MM.1S (cell line): ENCODE measurements at regions not wholly inside any gene's neighbourhood (a gene's known extent, or its start where the extent isn't known, plus 50 kb on each side); places are given as distances from the start of the nearest gene placed in this dataset.

Experiments used
- DNase-seq: peaks from one replicate; pipeline ENCODE4 v3.0.0-alpha.2; 2015
- H2AFZ ChIP-seq: fragments of 300-600 bp; sonication (generic); 2 replicates; pipeline ENCODE4 v1.6.0; 2016; ENCODE audit warnings: antibody characterized with exemption, low read length
- H3F3A ChIP-seq: fragments of 300-600 bp; sonication (generic); 2 replicates; pipeline ENCODE4 v1.6.1; 2016; ENCODE audit warnings: mild to moderate bottlenecking, antibody characterized with exemption, low read length, moderate library complexity, mixed read lengths; ENCODE audit not compliant: insufficient read depth
- H3K27ac ChIP-seq: fragments of 300-600 bp; sonication (generic); 2 replicates; pipeline ENCODE4 v1.5.1; 2016; ENCODE audit warnings: mild to moderate bottlenecking, low read length
- H3K27me3 ChIP-seq: fragments of 300-600 bp; sonication (generic); replicated peaks from 2 replicates; pipeline ENCODE4 v1.6.0; 2016; ENCODE audit warnings: low read length; ENCODE audit not compliant: insufficient read depth
- H3K36me3 ChIP-seq: fragments of 300-600 bp; sonication (generic); replicated peaks from 2 replicates; pipeline ENCODE4 v1.6.1; 2016; ENCODE audit warnings: mild to moderate bottlenecking, low read length, mixed read lengths; ENCODE audit not compliant: insufficient read depth
- H3K4me1 ChIP-seq: fragments of 300-600 bp; sonication (generic); 2 replicates; pipeline ENCODE4 v1.6.1; 2016; ENCODE audit warnings: low read length, mixed read lengths
- H3K4me2 ChIP-seq: fragments of 300-600 bp; sonication (generic); 2 replicates; pipeline ENCODE4 v1.6.0; 2016; ENCODE audit warnings: low read depth, low read length
- H3K4me3 ChIP-seq: fragments of 300-600 bp; sonication (generic); 2 replicates; pipeline ENCODE4 v1.5.1; 2016; ENCODE audit warnings: low read length, mixed read lengths
- H3K79me2 ChIP-seq: fragments of 300-600 bp; sonication (generic); 2 replicates; pipeline ENCODE4 v1.6.1; 2016; ENCODE audit warnings: mixed run types, low read length, mixed read lengths
- H3K9ac ChIP-seq: fragments of 300-600 bp; sonication (generic); 2 replicates; pipeline ENCODE4 v1.6.1; 2016; ENCODE audit warnings: low read length, mixed read lengths
- H3K9me2 ChIP-seq: fragments of 300-600 bp; sonication (generic); replicated peaks from 2 replicates; pipeline ENCODE4 v1.6.1; 2016; ENCODE audit warnings: mild to moderate bottlenecking, low read length, mixed read lengths; ENCODE audit not compliant: insufficient read depth
- H3K9me3 ChIP-seq: fragments of 300-600 bp; sonication (generic); replicated peaks from 2 replicates; pipeline ENCODE4 v1.6.1; 2016; ENCODE audit warnings: mild to moderate bottlenecking, low read length, mixed read lengths; ENCODE audit not compliant: insufficient read depth
- H4K20me1 ChIP-seq: fragments of 300-600 bp; sonication (generic); 2 replicates; pipeline ENCODE4 v1.6.1; 2016; ENCODE audit warnings: mild to moderate bottlenecking, low read length, moderate library complexity, mixed read lengths; ENCODE audit not compliant: insufficient read depth
- EZH2 ChIP-seq: fragments of 300-600 bp; sonication (generic); optimal IDR thresholded peaks from 2 replicates; pipeline ENCODE3; 2017; ENCODE audit warnings: low read depth, mild to moderate bottlenecking, antibody characterized with exemption, low read length, mixed read lengths
- EZH2phosphoT487 ChIP-seq: fragments of 300-600 bp; sonication (generic); IDR thresholded peaks from 2 replicates; pipeline ENCODE4 v1.6.1; 2018; ENCODE audit warnings: antibody characterized with exemption, low read length
- TF ChIP-seq, protein P1 (sequence below): fragments of 300-600 bp; sonication (generic); IDR thresholded peaks from 2 replicates; pipeline ENCODE4 v1.5.1; 2016; ENCODE audit warnings: antibody characterized with exemption, low read length, mixed read lengths

- Histone ChIP-seq H3K79me2 (no peaks in the 10 kb centered on the region), H2AFZ (no peak overlapping the region), H3K4me2 (no peak overlapping the region), H3K36me3 (no peaks in the 10 kb centered on the region), H3K27me3 (no peaks in the 10 kb centered on the region), H3K4me3 (no peak overlapping the region), H3K9ac (no peak overlapping the region), H3K27ac (no peak overlapping the region), H3K4me1 (no peaks in the 10 kb centered on the region), H3K9me2 (no peaks in the 10 kb centered on the region), H3K9me3 (no peaks in the 10 kb centered on the region), H4K20me1 (no peaks in the 10 kb centered on the region), H3F3A (no peaks in the 10 kb centered on the region)
- DNase-seq: no peak
- TF ChIP-seq, protein P1, sequence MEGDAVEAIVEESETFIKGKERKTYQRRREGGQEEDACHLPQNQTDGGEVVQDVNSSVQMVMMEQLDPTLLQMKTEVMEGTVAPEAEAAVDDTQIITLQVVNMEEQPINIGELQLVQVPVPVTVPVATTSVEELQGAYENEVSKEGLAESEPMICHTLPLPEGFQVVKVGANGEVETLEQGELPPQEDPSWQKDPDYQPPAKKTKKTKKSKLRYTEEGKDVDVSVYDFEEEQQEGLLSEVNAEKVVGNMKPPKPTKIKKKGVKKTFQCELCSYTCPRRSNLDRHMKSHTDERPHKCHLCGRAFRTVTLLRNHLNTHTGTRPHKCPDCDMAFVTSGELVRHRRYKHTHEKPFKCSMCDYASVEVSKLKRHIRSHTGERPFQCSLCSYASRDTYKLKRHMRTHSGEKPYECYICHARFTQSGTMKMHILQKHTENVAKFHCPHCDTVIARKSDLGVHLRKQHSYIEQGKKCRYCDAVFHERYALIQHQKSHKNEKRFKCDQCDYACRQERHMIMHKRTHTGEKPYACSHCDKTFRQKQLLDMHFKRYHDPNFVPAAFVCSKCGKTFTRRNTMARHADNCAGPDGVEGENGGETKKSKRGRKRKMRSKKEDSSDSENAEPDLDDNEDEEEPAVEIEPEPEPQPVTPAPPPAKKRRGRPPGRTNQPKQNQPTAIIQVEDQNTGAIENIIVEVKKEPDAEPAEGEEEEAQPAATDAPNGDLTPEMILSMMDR: no peak
- TF ChIP-seq EZH2phosphoT487 (no peak), EZH2 (no peak)
These were observed 97.2 kb upstream of the ZNF678 start for GRCh38 chr1:227466039-227466645.

DNA sequence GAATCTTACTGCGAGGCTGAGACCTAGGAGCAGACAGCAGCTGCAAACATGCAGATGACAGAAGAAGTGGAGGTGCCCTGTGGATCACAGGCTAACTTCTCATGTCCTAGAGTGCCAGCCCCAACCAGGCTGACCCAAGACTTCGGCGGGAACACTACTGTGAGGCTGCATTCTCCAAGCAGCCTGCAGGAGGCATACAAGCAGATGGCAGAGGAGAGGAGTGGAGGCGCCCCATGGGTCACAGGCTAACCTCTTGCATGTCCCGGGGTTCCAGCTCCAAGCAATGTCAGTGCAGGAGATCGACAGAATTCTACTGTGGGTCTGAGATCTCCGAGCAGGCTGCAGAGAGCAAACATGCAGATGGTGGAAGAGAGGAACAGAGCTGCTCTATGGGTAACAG lies 98.1 kb upstream of the ZNF678 start:
- H2AFZ ChIP-seq: no peak overlapping the region
- no peak overlapping the region for H3K9ac ChIP-seq
- no peaks in the 10 kb centered on the region for H3F3A ChIP-seq
- no peaks in the 10 kb centered on the region for H4K20me1 ChIP-seq
- H3K9me2 ChIP-seq: no peaks in the 10 kb centered on the region
- no peak for DNase-seq
- H3K4me3 ChIP-seq: no peak overlapping the region
- no peaks in the 10 kb centered on the region for H3K36me3 ChIP-seq
- TF ChIP-seq, protein P1: no peak
- TF ChIP-seq EZH2 (no peak), EZH2phosphoT487 (no peak)
- H3K27me3 ChIP-seq: no peaks in the 10 kb centered on the region
- H3K9me3 ChIP-seq: no peaks in the 10 kb centered on the region
- H3K79me2 ChIP-seq: no peaks in the 10 kb centered on the region
- H3K4me1 ChIP-seq: no peaks in the 10 kb centered on the region
- H3K27ac ChIP-seq: no peak overlapping the region
- H3K4me2 ChIP-seq: no peak overlapping the region

DNA sequence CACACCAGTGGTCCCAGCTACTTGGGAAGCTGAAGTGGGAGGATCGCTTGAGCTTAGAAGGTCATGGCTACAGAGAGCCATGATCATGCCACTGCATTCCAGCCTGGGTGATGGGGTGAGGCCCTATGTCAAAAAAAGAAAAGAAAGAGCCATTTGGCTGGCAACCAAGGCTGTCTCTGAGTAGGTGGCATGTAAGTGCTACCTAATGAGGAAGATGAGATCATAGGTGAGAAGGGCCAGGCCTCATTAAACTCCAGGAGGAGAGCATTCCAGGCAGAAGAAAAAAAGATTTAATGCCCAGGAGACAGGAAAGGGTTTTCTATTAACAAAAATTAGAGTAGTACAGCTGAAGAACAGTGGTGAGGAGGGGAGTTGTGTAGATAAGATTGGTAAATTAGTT lies 103.4 kb upstream of the ZNF678 start:
- H3F3A ChIP-seq: no peaks in the 10 kb centered on the region
- H2AFZ ChIP-seq: no peak overlapping the region
- no peaks in the 10 kb centered on the region for H3K9me2 ChIP-seq
- H3K4me1 ChIP-seq: no peaks in the 10 kb centered on the region
- H3K27ac ChIP-seq: no peak overlapping the region
- no peak overlapping the region for H3K4me3 ChIP-seq
- no peaks in the 10 kb centered on the region for H3K27me3 ChIP-seq
- no peaks in the 10 kb centered on the region for H3K36me3 ChIP-seq
- TF ChIP-seq, protein P1: no peak
- TF ChIP-seq EZH2phosphoT487 (no peak), EZH2 (no peak)
- no peak overlapping the region for H3K4me2 ChIP-seq
- no peaks in the 10 kb centered on the region for H3K9me3 ChIP-seq
- H4K20me1 ChIP-seq: no peaks in the 10 kb centered on the region
- no peak for DNase-seq
- H3K9ac ChIP-seq: no peak overlapping the region
- H3K79me2 ChIP-seq: no peaks in the 10 kb centered on the region
